ENCODE measurements at regions not wholly inside any gene's neighbourhood (a gene's known extent, or its start where the extent isn't known, plus 50 kb on each side); places are given as distances from the start of the nearest gene placed in this dataset.

- DNase-seq: no peak
Observed at GRCh38 chr15:29452881-29453731, 183.5 kb upstream of the NSMCE3 start.

GRCh38 chr15:29451201-29451781 is 181.7 kb upstream of the NSMCE3 start:
- DNase-seq: no peak

- no peak for DNase-seq
Observed at GRCh38 chr15:29449136-29449535, 179.5 kb upstream of the NSMCE3 start.

GRCh38 chr15:29448320-29448719 is 178.7 kb upstream of the NSMCE3 start:
- DNase-seq: no peak

GRCh38 chr15:29446480-29446879 is 176.9 kb upstream of the NSMCE3 start:
- no peak for DNase-seq

- no peak for DNase-seq
Observed at GRCh38 chr15:29442532-29442931, 172.9 kb upstream of the NSMCE3 start.

- no peak for DNase-seq
Observed at GRCh38 chr15:29440541-29440940, 170.9 kb upstream of the NSMCE3 start.

GRCh38 chr15:29438703-29439055 is 169.1 kb upstream of the NSMCE3 start:
- no peak for DNase-seq

GRCh38 chr15:29437888-29438702 is 168.5 kb upstream of the NSMCE3 start:
- no peak for DNase-seq

GRCh38 chr15:29435811-29436210 is 166.2 kb upstream of the NSMCE3 start:
- DNase-seq: no peak

- DNase-seq: no peak
Observed at GRCh38 chr15:29434280-29434679, 164.7 kb upstream of the NSMCE3 start.

GRCh38 chr15:29433507-29434248 is 164.1 kb upstream of the NSMCE3 start:
- no peak for DNase-seq

GRCh38 chr15:29433050-29433318 is 163.4 kb upstream of the NSMCE3 start:
- no peak for DNase-seq

- DNase-seq: no peak
Observed at GRCh38 chr15:29432191-29433049, 162.8 kb upstream of the NSMCE3 start.

- DNase-seq: no peak
Observed at GRCh38 chr15:29430831-29431230, 161.2 kb upstream of the NSMCE3 start.

GRCh38 chr15:29430124-29430523 is 160.5 kb upstream of the NSMCE3 start:
- DNase-seq: no peak

- no peak for DNase-seq
Observed at GRCh38 chr15:29429584-29429983, 160.0 kb upstream of the NSMCE3 start.

GRCh38 chr15:29428925-29429573 is 159.4 kb upstream of the NSMCE3 start:
- no peak for DNase-seq

GRCh38 chr15:29425864-29426263 is 156.2 kb upstream of the NSMCE3 start:
- no peak for DNase-seq

- DNase-seq: no peak
Observed at GRCh38 chr15:29424118-29424517, 154.5 kb upstream of the NSMCE3 start.

- no peak for DNase-seq
Observed at GRCh38 chr15:29422606-29423005, 153.0 kb upstream of the NSMCE3 start.

- DNase-seq: no peak
Observed at GRCh38 chr15:29420188-29420587, 150.6 kb upstream of the NSMCE3 start.
